ENCODE measurements at regions not wholly inside any gene's neighbourhood (a gene's known extent, or its start where the extent isn't known, plus 50 kb on each side); places are given as distances from the start of the nearest gene placed in this dataset.

DNA sequence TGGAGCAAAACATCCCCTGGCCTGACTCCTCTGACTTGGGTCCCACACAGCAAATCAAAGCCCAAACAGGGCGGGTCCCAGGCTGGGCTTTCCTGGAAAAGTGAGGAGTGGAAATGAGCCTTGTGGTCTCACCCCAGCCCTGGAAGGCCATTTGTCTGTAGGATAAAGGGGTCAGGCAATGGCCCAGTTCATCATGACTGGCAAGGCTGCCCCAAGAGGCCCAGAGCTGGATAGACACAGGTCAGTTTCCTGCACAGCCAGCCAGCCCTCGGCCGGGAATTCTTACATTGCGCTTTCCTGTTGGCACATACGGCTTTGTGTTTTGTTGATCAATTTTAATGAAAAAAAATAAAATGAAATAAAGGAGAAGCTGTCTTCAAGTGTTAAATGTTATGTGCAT is 174.3 kb downstream of the TSHZ3 start:
- Mint-ChIP-seq H3K27me3 (peaks cover 4% of the 10 kb centered on the region), H3K36me3 (ENCODE audit: low read depth) (no peaks in the 10 kb centered on the region), H3K9me3 (peaks cover 9% of the 10 kb centered on the region), H3K4me1 (no peaks in the 10 kb centered on the region), H3K4me3 (no peak overlapping the region), H3K27ac (no peak overlapping the region)
- ATAC-seq (no peak), DNase-seq (no peak)

DNA sequence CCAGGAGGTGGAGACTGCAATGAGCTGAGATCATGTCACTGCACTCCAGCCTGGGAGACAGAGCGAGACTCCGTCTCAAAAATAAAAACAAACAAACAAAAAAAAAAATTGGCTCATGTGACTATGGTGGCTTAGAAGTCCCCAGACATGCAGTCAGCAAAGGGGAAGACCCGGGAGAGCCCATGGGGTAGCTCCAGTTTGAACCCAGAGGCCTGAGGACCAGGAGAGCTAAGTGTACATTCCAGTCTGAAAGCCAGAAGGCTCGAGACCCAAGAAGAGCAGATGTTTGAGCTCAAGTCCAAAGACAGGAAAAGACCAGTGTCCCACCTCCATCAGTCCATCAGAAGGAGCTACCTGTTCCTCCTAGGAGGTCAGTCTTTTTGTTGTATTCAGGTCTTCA is 175.2 kb downstream of the TSHZ3 start:
- ATAC-seq, result no peak
- Mint-ChIP-seq H3K27ac (no peak overlapping the region), H3K4me3 (no peak overlapping the region), H3K36me3 (ENCODE audit: low read depth) (no peaks in the 10 kb centered on the region), H3K27me3 (peaks cover 4% of the 10 kb centered on the region), H3K4me1 (no peaks in the 10 kb centered on the region), H3K9me3 (peaks cover 9% of the 10 kb centered on the region)
- DNase-seq, result no peak

DNA sequence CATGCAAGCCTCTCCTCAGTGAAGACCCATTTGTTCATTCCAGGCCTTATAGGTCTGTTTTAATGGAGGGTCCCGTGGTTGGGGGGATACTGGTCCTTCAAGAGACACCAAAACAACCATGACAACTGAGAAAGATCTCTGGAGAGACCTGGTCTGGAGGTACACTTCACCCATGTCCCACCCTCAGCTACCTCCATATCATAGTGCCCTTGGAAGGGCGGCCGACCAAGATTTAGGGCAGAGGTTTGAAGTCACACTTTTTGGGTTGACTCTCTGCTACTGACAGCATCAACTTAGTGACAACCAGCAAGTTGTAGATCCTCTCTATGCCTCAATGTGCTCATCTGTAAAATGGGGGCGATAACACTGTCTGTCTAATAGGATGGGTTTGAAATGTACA is 177.3 kb downstream of the TSHZ3 start:
- Mint-ChIP-seq H3K4me3 (no peak overlapping the region), H3K9me3 (peaks cover 9% of the 10 kb centered on the region), H3K4me1 (no peaks in the 10 kb centered on the region), H3K27ac (no peak overlapping the region), H3K36me3 (ENCODE audit: low read depth) (no peaks in the 10 kb centered on the region), H3K27me3 (peaks cover 4% of the 10 kb centered on the region)
- no peak for DNase-seq
- no peak for ATAC-seq

DNA sequence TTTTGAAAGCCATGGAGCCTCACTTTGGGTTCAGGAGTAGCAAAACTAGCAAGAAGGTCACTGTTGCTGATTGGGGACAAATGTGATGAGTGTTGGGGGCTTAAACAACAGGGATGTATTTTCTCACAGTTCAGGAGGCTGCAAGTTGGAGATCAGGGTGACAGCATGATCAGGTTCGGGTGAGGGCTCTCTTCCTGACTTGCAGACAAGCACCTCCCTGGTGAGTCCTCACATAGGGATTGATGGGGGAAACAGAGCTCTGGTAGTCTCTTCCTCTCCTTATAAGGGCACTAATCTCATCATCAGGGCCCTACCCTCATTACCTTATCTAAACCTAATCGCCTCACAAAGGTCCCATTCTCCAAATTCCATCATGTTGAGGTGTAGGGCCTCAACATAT is 179.2 kb downstream of the TSHZ3 start:
- Mint-ChIP-seq H3K9me3 (no peaks in the 10 kb centered on the region), H3K27me3 (peaks cover 8% of the 10 kb centered on the region), H3K27ac (no peak overlapping the region)

DNA sequence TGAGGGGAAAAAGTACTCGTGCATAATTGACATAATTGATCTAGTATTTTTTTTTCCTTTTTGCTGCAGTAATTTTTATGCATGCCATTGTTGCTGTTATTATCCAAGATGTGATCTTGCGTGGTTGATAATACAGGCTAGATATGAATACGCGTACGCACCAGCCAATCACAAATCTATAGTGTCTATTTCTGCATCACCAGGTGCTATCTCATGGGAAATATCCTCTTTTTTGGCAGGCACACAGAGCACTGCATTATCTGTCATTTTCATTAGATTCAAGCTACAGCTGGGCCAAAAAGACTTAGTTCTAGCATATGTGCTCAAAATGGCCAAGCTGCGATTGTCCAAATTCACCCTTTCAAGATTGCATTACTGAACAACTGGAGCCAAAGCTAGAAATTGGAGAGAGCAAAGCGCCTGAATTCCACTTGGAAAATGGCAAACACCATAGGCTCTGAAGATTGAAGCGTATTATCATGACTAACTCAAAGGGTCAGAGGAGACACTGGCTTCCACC is 181.1 kb downstream of the TSHZ3 start:
- no peaks in the 10 kb centered on the region for H3K4me1 Mint-ChIP-seq
- peaks cover 21% of the 10 kb centered on the region for H3K27me3 Mint-ChIP-seq
- DNase-seq, result no peak
- H3K36me3 Mint-ChIP-seq (ENCODE audit: low read depth), result no peaks in the 10 kb centered on the region
- H3K9me3 Mint-ChIP-seq, result no peaks in the 10 kb centered on the region
- no peak overlapping the region for H3K4me3 Mint-ChIP-seq
- no peak for ATAC-seq
- H3K27ac Mint-ChIP-seq, result no peak overlapping the region

More for the DNA sequence above, 179.2 kb downstream of the TSHZ3 start:
- H3K4me1 Mint-ChIP-seq, result no peaks in the 10 kb centered on the region
- ATAC-seq, result no peak
- no peaks in the 10 kb centered on the region for H3K36me3 Mint-ChIP-seq (ENCODE audit: low read depth)
- no peak for DNase-seq
- H3K4me3 Mint-ChIP-seq, result no peak overlapping the region

DNA sequence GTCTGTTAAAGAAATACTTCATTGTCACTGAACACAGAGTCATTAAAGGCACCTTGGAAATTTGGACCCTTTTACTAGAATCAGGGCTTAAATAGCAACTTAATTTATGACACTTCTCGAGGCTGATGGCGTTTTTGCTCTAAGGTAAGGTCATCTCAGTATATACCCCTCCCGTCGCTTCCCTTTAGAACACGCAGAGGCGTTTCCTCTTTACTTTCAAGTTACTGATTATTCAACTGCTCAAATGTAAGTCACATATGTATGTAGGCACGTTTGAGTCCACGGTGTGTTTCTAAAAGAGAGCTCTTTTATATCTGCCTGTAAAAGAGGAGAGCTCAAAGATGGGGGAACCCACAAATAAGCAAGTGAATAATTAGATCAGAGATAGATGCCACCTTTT is 181.5 kb downstream of the TSHZ3 start:
- Mint-ChIP-seq H3K36me3 (ENCODE audit: low read depth) (no peaks in the 10 kb centered on the region), H3K9me3 (no peaks in the 10 kb centered on the region), H3K4me3 (no peak overlapping the region), H3K27ac (no peak overlapping the region), H3K4me1 (no peaks in the 10 kb centered on the region), H3K27me3 (peaks cover 25% of the 10 kb centered on the region)
- DNase-seq, result no peak
- no peak for ATAC-seq

DNA sequence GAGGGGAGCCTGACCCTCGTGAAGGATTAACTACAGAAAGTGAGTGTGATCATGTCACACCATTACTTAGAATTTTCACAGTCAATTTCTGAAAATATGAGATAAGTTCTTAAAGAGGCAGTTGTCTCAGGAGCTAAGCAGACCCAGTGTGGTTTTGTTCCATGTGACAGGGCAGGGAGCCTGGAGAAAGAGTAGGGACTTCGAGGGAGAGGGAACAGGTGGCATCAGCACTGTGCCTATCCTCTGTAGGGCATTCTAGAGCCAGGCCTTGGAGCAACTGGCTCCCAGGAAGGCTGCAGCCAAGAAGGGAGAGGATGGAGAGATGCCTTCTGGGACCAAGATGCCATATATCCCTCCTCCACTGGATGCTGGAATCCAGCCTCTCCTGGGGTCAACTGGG is 183.0 kb downstream of the TSHZ3 start:
- H3K4me1 Mint-ChIP-seq, result no peaks in the 10 kb centered on the region
- no peaks in the 10 kb centered on the region for H3K36me3 Mint-ChIP-seq (ENCODE audit: low read depth)
- H3K4me3 Mint-ChIP-seq, result no peak overlapping the region
- ATAC-seq (no peak), DNase-seq (no peak)
- H3K9me3 Mint-ChIP-seq, result no peaks in the 10 kb centered on the region
- no peak overlapping the region for H3K27ac Mint-ChIP-seq
- H3K27me3 Mint-ChIP-seq, result peaks cover 28% of the 10 kb centered on the region

DNA sequence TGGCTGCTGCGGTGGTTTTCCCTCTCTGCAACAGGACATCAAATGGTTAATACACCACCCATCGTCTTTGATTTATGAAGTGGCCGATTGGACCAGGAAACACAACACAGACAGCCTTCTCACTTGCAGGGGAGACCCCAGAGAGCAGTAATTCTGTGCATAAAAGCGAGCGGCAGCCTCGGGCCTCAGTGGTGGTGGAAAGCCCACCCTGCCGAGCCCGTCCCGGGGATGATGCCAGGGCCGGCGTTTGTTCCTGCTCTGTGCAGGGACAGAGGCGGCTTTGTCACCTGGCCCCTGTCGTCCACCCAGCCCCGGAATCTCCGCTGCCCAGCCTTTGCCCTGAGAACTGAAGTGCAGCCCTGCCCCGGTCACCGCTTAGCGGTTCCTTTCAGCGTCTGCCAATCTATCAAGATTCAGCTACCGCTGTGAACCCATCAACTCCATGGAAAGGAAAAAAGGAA is 184.4 kb downstream of the TSHZ3 start:
- no peak overlapping the region for H3K27ac Mint-ChIP-seq
- H3K4me3 Mint-ChIP-seq, result no peak overlapping the region
- DNase-seq (no peak), ATAC-seq (no peak)
- H3K4me1 Mint-ChIP-seq, result no peaks in the 10 kb centered on the region
- H3K9me3 Mint-ChIP-seq, result no peaks in the 10 kb centered on the region
- H3K27me3 Mint-ChIP-seq, result peaks cover 28% of the 10 kb centered on the region
- no peaks in the 10 kb centered on the region for H3K36me3 Mint-ChIP-seq (ENCODE audit: low read depth)

DNA sequence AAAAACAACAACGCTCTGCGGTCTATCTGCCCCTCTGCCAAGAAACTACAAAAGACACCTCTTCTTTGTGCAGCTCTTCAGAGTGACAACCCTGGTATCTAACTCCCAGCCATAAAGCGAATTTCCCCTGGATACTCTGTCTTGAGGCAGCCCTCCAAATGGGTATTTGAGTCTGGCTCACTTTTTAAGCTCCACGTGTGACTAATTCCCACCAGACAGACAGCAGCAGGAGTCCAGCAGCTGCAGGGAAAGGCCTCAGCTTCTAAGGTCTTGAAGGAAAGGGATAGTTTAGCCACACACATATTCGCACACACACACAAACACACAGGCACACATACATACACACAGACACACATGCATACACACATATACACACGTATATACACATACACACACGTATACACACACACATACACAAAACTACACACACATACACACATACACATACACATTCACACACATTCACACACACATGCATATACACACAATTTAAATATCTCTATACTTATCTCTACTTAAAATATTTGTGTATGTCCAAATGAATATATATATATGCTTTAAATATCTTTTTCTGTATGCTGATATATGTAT is 188.8 kb downstream of the TSHZ3 start:
- DNase-seq, result no peak
- no peaks in the 10 kb centered on the region for H3K9me3 Mint-ChIP-seq
- H3K36me3 Mint-ChIP-seq (ENCODE audit: low read depth), result no peaks in the 10 kb centered on the region
- no peak overlapping the region for H3K4me3 Mint-ChIP-seq
- H3K27ac Mint-ChIP-seq, result no peak overlapping the region
- ATAC-seq, result no peak
- H3K4me1 Mint-ChIP-seq, result no peaks in the 10 kb centered on the region
- H3K27me3 Mint-ChIP-seq, result peaks cover 24% of the 10 kb centered on the region

DNA sequence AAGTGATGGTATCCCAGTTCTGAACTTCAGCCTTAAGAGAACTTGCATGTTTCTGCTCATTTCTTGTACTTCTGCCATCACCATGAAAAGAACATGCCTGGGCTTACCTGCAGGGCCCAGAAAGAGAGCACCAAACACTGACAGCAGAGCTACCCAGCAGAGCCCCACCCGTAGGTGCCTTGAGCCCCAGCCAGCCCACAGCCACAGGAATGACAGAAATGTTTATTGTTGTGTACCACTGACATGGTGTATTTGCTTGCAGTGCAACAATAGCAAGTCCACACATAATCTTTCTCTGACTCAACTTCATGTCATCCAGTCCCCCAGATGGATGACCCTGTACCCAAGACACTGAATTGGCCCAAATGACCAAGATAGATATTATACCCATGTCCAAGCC is 195.2 kb downstream of the TSHZ3 start:
- Mint-ChIP-seq H3K4me3 (no peak overlapping the region), H3K4me1 (no peaks in the 10 kb centered on the region), H3K27me3 (peaks cover 2% of the 10 kb centered on the region), H3K36me3 (ENCODE audit: low read depth) (no peaks in the 10 kb centered on the region), H3K27ac (no peak overlapping the region), H3K9me3 (no peaks in the 10 kb centered on the region)
- DNase-seq (no peak), ATAC-seq (no peak)

DNA sequence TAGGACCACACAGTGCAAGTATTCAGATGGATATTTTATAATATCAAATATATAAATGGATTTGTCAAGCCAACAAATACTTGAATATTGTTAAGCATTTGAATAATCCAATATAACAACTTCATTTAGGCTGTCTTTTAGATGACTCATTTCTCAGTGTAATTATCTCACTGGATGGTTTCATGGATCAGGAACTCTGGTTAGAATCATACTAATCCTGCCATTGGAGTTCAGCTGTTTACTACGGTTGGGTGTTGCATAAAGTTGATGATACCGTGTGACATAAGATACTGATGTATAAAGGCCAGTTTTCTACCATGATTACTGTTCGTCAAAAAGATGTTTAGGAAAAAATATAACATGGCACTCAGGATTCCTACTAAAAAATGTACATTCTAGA is 196.3 kb downstream of the TSHZ3 start:
- ATAC-seq (no peak), DNase-seq (no peak)
- Mint-ChIP-seq H3K4me1 (no peaks in the 10 kb centered on the region), H3K36me3 (ENCODE audit: low read depth) (no peaks in the 10 kb centered on the region), H3K27ac (no peak overlapping the region), H3K4me3 (no peak overlapping the region), H3K9me3 (no peaks in the 10 kb centered on the region), H3K27me3 (peaks cover 2% of the 10 kb centered on the region)

DNA sequence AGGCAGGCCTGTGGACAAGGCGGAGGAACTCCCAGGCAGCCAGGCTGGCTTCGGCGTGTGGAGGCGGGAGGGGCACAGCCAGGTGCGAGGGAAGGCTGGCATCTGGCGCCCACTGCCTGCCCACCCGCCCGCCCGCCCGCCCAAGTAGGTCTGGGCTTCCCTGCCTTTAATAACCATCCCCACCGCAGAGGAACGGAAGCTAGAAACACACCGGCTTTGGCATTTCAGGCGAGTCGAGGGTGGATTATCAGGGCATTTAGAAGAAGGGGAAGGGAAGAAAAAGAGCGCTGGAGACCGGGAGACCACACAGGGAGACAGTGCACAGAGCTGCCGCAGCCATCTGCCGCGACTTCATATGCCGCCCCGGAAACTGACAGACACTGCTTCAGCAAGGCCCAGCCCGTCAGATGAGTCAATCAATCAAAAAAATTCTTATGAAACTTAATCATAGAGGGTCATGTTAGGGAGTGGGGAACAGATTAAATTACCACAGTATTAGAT is 199.7 kb downstream of the TSHZ3 start:
- Mint-ChIP-seq H3K27ac (no peak overlapping the region), H3K4me1 (no peaks in the 10 kb centered on the region), H3K27me3 (no peaks in the 10 kb centered on the region), H3K36me3 (ENCODE audit: low read depth) (no peaks in the 10 kb centered on the region), H3K9me3 (no peaks in the 10 kb centered on the region), H3K4me3 (no peak overlapping the region)
- ATAC-seq, result no peak
- DNase-seq, result no peak

DNA sequence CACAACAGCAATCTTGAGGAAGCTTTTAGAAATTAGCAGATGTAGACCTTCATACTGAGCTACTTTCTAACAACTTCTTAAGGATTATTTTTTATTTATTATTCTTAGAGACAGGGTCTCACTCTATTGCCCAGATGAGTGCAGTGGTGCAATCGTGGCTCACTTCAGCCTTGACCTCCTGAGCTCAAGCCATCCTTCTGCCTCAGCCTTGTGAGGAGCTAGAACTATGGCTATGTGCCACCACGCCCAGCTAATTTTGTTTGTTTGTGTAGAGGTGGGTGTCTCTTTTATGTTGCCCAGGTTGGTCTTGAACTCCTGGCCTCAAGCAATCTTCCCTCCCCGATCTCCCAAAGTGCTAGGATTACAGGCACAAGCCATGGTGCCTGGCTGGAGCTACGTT is 200.6 kb downstream of the TSHZ3 start:
- Mint-ChIP-seq H3K4me3 (no peak overlapping the region), H3K4me1 (no peaks in the 10 kb centered on the region), H3K9me3 (no peaks in the 10 kb centered on the region), H3K27ac (no peak overlapping the region), H3K27me3 (no peaks in the 10 kb centered on the region), H3K36me3 (ENCODE audit: low read depth) (no peaks in the 10 kb centered on the region)
- DNase-seq (no peak), ATAC-seq (no peak)

DNA sequence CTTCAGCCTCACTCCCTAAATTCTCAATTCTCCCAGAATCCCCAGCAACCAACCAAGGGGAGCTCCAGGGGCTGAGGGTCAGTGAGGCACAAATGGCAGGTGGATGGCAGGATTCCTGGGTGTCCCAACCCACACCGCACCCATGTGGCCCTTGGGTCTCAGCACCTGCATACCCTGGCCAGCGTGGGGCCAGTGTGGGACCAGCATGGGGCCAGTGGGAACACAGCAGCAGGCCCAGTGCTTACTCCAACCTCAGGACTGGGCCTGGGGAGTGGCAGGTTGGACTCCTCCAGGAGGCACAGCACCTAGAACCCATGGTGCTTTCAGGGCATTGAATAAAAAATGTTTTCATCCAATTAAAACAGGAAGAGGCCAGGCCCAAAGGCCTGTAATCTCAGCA is 202.0 kb downstream of the TSHZ3 start:
- H3K36me3 Mint-ChIP-seq (ENCODE audit: low read depth), result no peaks in the 10 kb centered on the region
- ATAC-seq (no peak), DNase-seq (no peak)
- H3K9me3 Mint-ChIP-seq, result no peaks in the 10 kb centered on the region
- no peak overlapping the region for H3K4me3 Mint-ChIP-seq
- H3K4me1 Mint-ChIP-seq, result no peaks in the 10 kb centered on the region
- no peak overlapping the region for H3K27ac Mint-ChIP-seq
- H3K27me3 Mint-ChIP-seq, result no peaks in the 10 kb centered on the region

DNA sequence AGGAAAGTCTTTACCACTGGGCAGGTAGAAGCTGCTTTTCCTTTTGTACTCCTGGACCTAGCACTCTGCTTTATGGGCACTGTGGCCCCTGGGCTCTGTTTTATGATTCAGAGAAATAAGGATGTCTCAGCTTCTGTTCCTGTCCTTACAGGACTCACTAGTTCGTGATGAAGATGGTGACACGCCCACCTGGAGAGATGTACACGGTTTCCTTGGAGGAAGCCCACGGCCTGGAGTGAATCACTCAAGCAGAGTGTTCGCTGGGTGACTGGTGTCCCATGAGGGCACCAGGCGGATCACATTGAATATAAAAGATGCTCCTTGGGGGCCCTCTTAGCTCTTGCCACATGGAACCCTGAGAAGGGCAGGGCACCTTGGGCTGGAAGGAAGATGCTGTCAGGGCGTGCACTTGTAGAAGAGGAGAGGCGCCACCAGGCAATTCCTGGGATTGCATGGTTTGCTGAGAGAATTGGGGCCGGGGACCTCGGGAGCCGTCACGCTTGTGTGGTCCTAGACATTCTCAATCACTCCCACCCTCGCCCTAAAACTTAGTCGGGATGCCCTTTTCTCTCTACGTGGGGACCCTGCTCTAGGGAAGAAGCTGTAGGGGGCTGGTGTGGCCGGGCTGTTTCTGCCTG is 202.6 kb downstream of the TSHZ3 start:
- Mint-ChIP-seq H3K9me3 (no peaks in the 10 kb centered on the region), H3K27ac (no peak overlapping the region), H3K4me3 (no peak overlapping the region), H3K27me3 (no peaks in the 10 kb centered on the region), H3K36me3 (ENCODE audit: low read depth) (no peaks in the 10 kb centered on the region), H3K4me1 (no peaks in the 10 kb centered on the region)
- no peak for DNase-seq
- ATAC-seq, result no peak
